PC-3 (cell line): ENCODE measurements at regions not wholly inside any gene's neighbourhood (a gene's known extent, or its start where the extent isn't known, plus 50 kb on each side); places are given as distances from the start of the nearest gene placed in this dataset.

ENCODE experiments used
- ATAC-seq: fragments of 200-7000 bp; cut with Tn5 transposase; 2 replicates; pipeline ENCODE4 v1.9.1; 2020; ENCODE audit warnings: mild to moderate bottlenecking, moderate library complexity
- BruUV-seq: library from RNA; stranded (reverse); fragments of 400-500 nt; replicated peaks from 2 replicates; lab custom pipeline; 2021; lab: Mats Ljungman, UMichigan
- CTCF ChIA-PET: fragments of 300-600 bp; sonication (Branson Sonifier 250); formaldehyde crosslinking; loops from one replicate; lab custom pipeline; 2022; ENCODE audit warnings: antibody characterized with exemption; lab: Charles Lee
- POLR2A ChIA-PET: fragments of 300-600 bp; sonication (Branson Sonifier 250); formaldehyde crosslinking; loops from one replicate; lab custom pipeline; 2022; ENCODE audit warnings: antibody characterized with exemption; ENCODE audit not compliant: unreplicated experiment; lab: Charles Lee
- DNase-seq: peaks from one replicate; pipeline ENCODE4 v3.0.0-alpha.2; 2015
- H2AFZ ChIP-seq: fragments of 300-600 bp; sonication (generic); 2 replicates; pipeline ENCODE4 v1.6.0; 2016; ENCODE audit warnings: antibody characterized with exemption, low read length
- H3F3A ChIP-seq: fragments of 300-600 bp; sonication (generic); one replicate; pipeline ENCODE4 v1.6.0; 2017; ENCODE audit warnings: antibody characterized with exemption, low read length, control low read depth, mild to moderate bottlenecking; ENCODE audit not compliant: unreplicated experiment
- H3K27ac ChIP-seq: fragments of 300-600 bp; sonication (generic); 2 replicates; pipeline ENCODE4 v1.5.1; 2016; ENCODE audit warnings: mild to moderate bottlenecking, low read length
- H3K27me3 ChIP-seq: fragments of 300-600 bp; sonication (generic); 2 replicates; pipeline ENCODE4 v1.6.1; 2016; ENCODE audit warnings: low read length, mixed read lengths
- H3K36me3 ChIP-seq: fragments of 300-600 bp; sonication (generic); 2 replicates; pipeline ENCODE4 v1.6.1; 2016; ENCODE audit warnings: low read depth, mixed run types, low read length, mixed read lengths
- H3K4me1 ChIP-seq: fragments of 300-600 bp; sonication (generic); 2 replicates; pipeline ENCODE4 v1.5.1; 2016; ENCODE audit warnings: low read length; ENCODE audit not compliant: insufficient read depth
- H3K4me2 ChIP-seq: fragments of 300-600 bp; sonication (generic); 2 replicates; pipeline ENCODE4 v1.6.0; 2016; ENCODE audit warnings: low read length
- H3K4me3 ChIP-seq: fragments of 300-600 bp; sonication (generic); 2 replicates; pipeline ENCODE4 v1.5.1; 2016; ENCODE audit warnings: mild to moderate bottlenecking, low read length, mixed read lengths
- H3K79me2 ChIP-seq: fragments of 300-600 bp; sonication (generic); 2 replicates; pipeline ENCODE4 v1.6.1; 2017; ENCODE audit warnings: low read length, mixed read lengths
- H3K9ac ChIP-seq: fragments of 300-600 bp; sonication (generic); 2 replicates; pipeline ENCODE4 v1.6.0; 2016; ENCODE audit warnings: mild to moderate bottlenecking, low read length
- H3K9me2 ChIP-seq: fragments of 300-600 bp; sonication (generic); replicated peaks from 2 replicates; pipeline ENCODE4 v1.6.1; 2016; ENCODE audit warnings: mixed run types, low read length, mixed read lengths
- H3K9me3 ChIP-seq: fragments of 300-600 bp; sonication (generic); 2 replicates; pipeline ENCODE4 v1.6.1; 2016; ENCODE audit warnings: low read length, mixed read lengths
- H4K20me1 ChIP-seq: fragments of 300-600 bp; sonication (generic); 2 replicates; pipeline ENCODE4 v1.6.1; 2016; ENCODE audit warnings: low read length, mixed read lengths
- EZH2 ChIP-seq: fragments of 300-600 bp; sonication (generic); IDR thresholded peaks from one replicate; pipeline ENCODE4 v1.6.1; 2017; ENCODE audit warnings: antibody characterized with exemption, mild to moderate bottlenecking, low read length; ENCODE audit not compliant: unreplicated experiment
- EZH2phosphoT487 ChIP-seq: fragments of 300-600 bp; sonication (generic); IDR thresholded peaks from 2 replicates; pipeline ENCODE4 v1.6.1; 2018; ENCODE audit warnings: mild to moderate bottlenecking, antibody characterized with exemption, low read length, borderline replicate concordance
- intact Hi-C: fragments of 100-400 bp; cut with micrococcal nuclease; formaldehyde crosslinking; loops from 2 replicates; pipeline ENCODE4 v1.9.0; 2023
- TF ChIP-seq, protein P1 (sequence below): fragments of 300-600 bp; sonication (generic); conservative IDR thresholded peaks from 2 replicates; pipeline ENCODE4 v1.5.1; 2017; ENCODE audit warnings: antibody characterized with exemption, low read depth, mild to moderate bottlenecking, low read length

DNA sequence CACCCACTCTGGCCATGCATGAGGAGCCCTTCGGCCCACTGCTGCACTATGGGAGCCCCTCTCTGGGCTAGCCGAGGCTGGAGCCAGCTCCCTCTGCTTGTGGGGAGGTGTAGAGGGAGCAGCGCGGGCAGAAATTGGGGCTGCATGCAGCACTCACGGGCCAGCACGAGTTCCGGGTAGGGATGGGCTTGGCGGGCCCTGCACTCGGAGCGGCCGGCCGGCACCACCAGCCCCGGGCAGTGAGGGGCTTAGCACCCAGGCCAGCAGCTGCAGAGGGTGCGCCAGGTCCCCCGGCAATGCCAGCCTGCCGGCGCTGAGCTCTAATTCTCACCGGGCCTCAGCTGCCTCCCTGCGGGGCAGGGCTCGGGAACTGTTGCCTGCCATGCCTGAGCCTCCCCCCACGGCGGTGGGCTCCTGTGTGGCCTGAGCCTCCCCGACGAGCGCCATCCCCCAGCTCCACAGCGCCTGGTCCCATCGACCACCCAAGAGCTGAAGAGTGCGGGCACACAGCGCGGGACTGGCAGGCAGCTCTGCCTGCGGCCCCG lies 209.0 kb downstream of the LTN1 start:
- H3K4me3 ChIP-seq = no peak overlapping the region
- H3K9me2 ChIP-seq = no peaks in the 10 kb centered on the region
- no peaks in the 10 kb centered on the region for H3K79me2 ChIP-seq
- no TSS peak for BruUV-seq
- H3K27me3 ChIP-seq = no peaks in the 10 kb centered on the region
- no peaks in the 10 kb centered on the region for H3K4me1 ChIP-seq
- H3K4me2 ChIP-seq = no peak overlapping the region
- H2AFZ ChIP-seq = no peak overlapping the region
- H3K27ac ChIP-seq = no peak overlapping the region
- no peak for ATAC-seq
- no peaks in the 10 kb centered on the region for H4K20me1 ChIP-seq
- intact Hi-C loops = no loop called here
- no peaks in the 10 kb centered on the region for H3K36me3 ChIP-seq
- TF ChIP-seq EZH2 = no peak
- TF ChIP-seq, protein P1, sequence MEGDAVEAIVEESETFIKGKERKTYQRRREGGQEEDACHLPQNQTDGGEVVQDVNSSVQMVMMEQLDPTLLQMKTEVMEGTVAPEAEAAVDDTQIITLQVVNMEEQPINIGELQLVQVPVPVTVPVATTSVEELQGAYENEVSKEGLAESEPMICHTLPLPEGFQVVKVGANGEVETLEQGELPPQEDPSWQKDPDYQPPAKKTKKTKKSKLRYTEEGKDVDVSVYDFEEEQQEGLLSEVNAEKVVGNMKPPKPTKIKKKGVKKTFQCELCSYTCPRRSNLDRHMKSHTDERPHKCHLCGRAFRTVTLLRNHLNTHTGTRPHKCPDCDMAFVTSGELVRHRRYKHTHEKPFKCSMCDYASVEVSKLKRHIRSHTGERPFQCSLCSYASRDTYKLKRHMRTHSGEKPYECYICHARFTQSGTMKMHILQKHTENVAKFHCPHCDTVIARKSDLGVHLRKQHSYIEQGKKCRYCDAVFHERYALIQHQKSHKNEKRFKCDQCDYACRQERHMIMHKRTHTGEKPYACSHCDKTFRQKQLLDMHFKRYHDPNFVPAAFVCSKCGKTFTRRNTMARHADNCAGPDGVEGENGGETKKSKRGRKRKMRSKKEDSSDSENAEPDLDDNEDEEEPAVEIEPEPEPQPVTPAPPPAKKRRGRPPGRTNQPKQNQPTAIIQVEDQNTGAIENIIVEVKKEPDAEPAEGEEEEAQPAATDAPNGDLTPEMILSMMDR = no peak
- no peak for TF ChIP-seq EZH2phosphoT487
- no peaks in the 10 kb centered on the region for H3K9me3 ChIP-seq
- H3F3A ChIP-seq = no peaks in the 10 kb centered on the region
- no peak for DNase-seq
- POLR2A ChIA-PET = no interaction called here
- CTCF ChIA-PET = no interaction called here
- H3K9ac ChIP-seq = no peak overlapping the region

DNA sequence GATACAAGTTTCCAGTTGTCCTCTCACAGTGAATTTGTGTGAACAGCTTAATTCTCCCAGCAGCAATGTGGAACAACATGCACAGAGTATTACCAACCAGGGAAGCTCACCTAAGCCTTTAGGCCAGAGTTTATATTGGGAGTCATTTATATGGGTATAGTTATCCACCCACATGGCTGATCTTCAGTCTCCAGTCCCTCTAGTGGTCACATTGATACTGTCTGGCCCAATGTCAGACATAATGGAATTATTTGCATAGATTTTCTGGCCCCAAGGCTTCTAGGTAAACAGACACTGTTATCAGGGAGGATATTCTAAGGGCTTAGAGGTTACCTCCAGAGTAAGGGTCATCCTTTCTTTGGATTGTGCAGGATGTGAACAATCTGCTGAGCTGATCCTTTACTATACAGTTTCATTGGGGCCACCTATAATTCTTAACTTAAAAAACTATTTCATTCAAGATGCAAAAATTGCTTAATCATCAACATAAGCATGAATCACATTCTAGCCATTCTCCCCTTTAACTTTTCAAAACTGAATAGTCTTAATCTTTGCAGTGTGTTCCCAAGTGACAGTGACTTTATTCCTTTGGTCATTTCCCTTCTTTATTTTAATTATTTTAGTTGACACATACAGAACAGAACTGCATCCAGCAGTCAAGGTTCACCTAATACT lies 210.9 kb downstream of the LTN1 start:
- ChIA-PET POLR2A (no interaction called here), CTCF (interaction anchor here (0.6 kb wide), 1 partner anchor 25 kb away, joined by 3 read pairs; no protein-coding TSS in a partner anchor)
- no peaks in the 10 kb centered on the region for H3K9me2 ChIP-seq
- no peaks in the 10 kb centered on the region for H3K36me3 ChIP-seq
- no peak overlapping the region for H3K9ac ChIP-seq
- H3K4me3 ChIP-seq = no peak overlapping the region
- H3K27ac ChIP-seq = no peak overlapping the region
- no peaks in the 10 kb centered on the region for H3K4me1 ChIP-seq
- peak; percentile 72 for DNase-seq
- H2AFZ ChIP-seq = no peak overlapping the region
- BruUV-seq = no TSS peak
- H3K27me3 ChIP-seq = no peaks in the 10 kb centered on the region
- no peaks in the 10 kb centered on the region for H4K20me1 ChIP-seq
- intact Hi-C loops = loop anchor here (2.0 kb wide), 1 partner anchor 13 kb away; no protein-coding TSS in a partner anchor
- no peaks in the 10 kb centered on the region for H3F3A ChIP-seq
- H3K4me2 ChIP-seq = no peak overlapping the region
- H3K79me2 ChIP-seq = no peaks in the 10 kb centered on the region
- peak; percentile 75 for ATAC-seq
- TF ChIP-seq, protein P1 = peak; percentile 85
- no peak for TF ChIP-seq EZH2phosphoT487
- H3K9me3 ChIP-seq = no peaks in the 10 kb centered on the region

DNA sequence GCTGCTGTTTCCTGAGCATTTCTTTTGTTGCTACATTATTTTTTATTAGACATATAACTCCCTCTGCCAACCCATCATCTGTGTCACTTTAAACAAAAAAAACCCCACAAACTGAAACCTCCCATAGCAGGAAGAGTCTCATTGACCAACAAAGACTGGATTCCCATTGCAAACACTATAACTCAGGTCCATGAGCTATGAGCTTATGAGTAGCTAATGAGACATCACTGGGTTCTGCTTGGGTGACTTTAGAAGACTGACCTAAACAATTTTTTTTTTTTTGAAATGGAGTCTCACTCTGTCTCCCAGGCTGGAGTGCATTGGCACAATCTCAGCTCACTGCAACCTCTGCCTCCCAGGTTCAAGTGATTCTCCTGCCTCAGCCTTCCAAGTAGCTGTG lies 212.8 kb downstream of the LTN1 start:
- CTCF ChIA-PET = interaction anchor here (0.7 to 1.0 kb wide), 2 partner anchors 32 to 35 kb away, joined by 3 to 8 read pairs; no protein-coding TSS in a partner anchor
- Histone ChIP-seq H3K4me2 (no peak overlapping the region), H3K9me2 (no peaks in the 10 kb centered on the region), H3K27me3 (no peaks in the 10 kb centered on the region), H3K4me1 (no peaks in the 10 kb centered on the region), H3K27ac (no peak overlapping the region), H3K79me2 (no peaks in the 10 kb centered on the region), H3K9ac (no peak overlapping the region), H3K9me3 (no peaks in the 10 kb centered on the region), H2AFZ (no peak overlapping the region), H3F3A (no peaks in the 10 kb centered on the region), H3K4me3 (no peak overlapping the region), H3K36me3 (no peaks in the 10 kb centered on the region), H4K20me1 (no peaks in the 10 kb centered on the region)
- DNase-seq = peak; percentile 33
- peak; percentile 83 for ATAC-seq
- no TSS peak for BruUV-seq
- TF ChIP-seq EZH2 = no peak
- TF ChIP-seq, protein P1 = no peak
- no peak for TF ChIP-seq EZH2phosphoT487
- intact Hi-C loops = loop anchor here (2.0 kb wide), 1 partner anchor 15 kb away; no protein-coding TSS in a partner anchor
- POLR2A ChIA-PET = no interaction called here
